ENCODE measurements at regions not wholly inside any gene's neighbourhood (a gene's known extent, or its start where the extent isn't known, plus 50 kb on each side); places are given as distances from the start of the nearest gene placed in this dataset.
A peak's percentile ranks its signal among the peaks of the same experiment; 100 is the strongest.

- no peak for DNase-seq
These were observed 324.3 kb upstream of the SORL1-AS1 start for GRCh38 chr11:121777056-121777455.

- DNase-seq = no peak
These were observed 322.5 kb upstream of the SORL1-AS1 start for GRCh38 chr11:121775276-121775675.

- DNase-seq = peak; percentile 60
These were observed 320.3 kb upstream of the SORL1-AS1 start for GRCh38 chr11:121773076-121773475.

- no peak for DNase-seq
These were observed 318.3 kb upstream of the SORL1-AS1 start for GRCh38 chr11:121770939-121771595.

GRCh38 chr11:121769191-121769590 lies 316.4 kb upstream of the SORL1-AS1 start:
- no peak for DNase-seq

- no peak for DNase-seq
These were observed 314.7 kb upstream of the SORL1-AS1 start for GRCh38 chr11:121767433-121767832.

GRCh38 chr11:121766991-121767390 lies 314.2 kb upstream of the SORL1-AS1 start:
- DNase-seq = no peak

- no peak for DNase-seq
These were observed 313.4 kb upstream of the SORL1-AS1 start for GRCh38 chr11:121766166-121766565.

- DNase-seq = no peak
These were observed 310.8 kb upstream of the SORL1-AS1 start for GRCh38 chr11:121763526-121763925.

- DNase-seq = no peak
These were observed 310.1 kb upstream of the SORL1-AS1 start for GRCh38 chr11:121762820-121763219.

GRCh38 chr11:121761186-121761585 lies 308.4 kb upstream of the SORL1-AS1 start:
- no peak for DNase-seq

GRCh38 chr11:121757480-121758125 lies 304.8 kb upstream of the SORL1-AS1 start:
- DNase-seq = no peak

- DNase-seq = no peak
These were observed 303.1 kb upstream of the SORL1-AS1 start for GRCh38 chr11:121755906-121756305.

GRCh38 chr11:121755191-121755590 lies 302.4 kb upstream of the SORL1-AS1 start:
- no peak for DNase-seq

GRCh38 chr11:121754598-121754997 lies 301.8 kb upstream of the SORL1-AS1 start:
- no peak for DNase-seq

- DNase-seq = no peak
These were observed 296.9 kb upstream of the SORL1-AS1 start for GRCh38 chr11:121749691-121750090.

GRCh38 chr11:121748068-121748467 lies 295.3 kb upstream of the SORL1-AS1 start:
- DNase-seq = no peak

GRCh38 chr11:121743285-121743684 lies 290.5 kb upstream of the SORL1-AS1 start:
- DNase-seq = no peak

GRCh38 chr11:121741761-121742361 lies 289.1 kb upstream of the SORL1-AS1 start:
- DNase-seq = no peak

GRCh38 chr11:121741351-121741760 lies 288.6 kb upstream of the SORL1-AS1 start:
- no peak for DNase-seq

GRCh38 chr11:121740902-121741301 lies 288.1 kb upstream of the SORL1-AS1 start:
- no peak for DNase-seq

GRCh38 chr11:121733858-121734257 lies 281.1 kb upstream of the SORL1-AS1 start:
- DNase-seq = no peak

- no peak for DNase-seq
These were observed 275.2 kb upstream of the SORL1-AS1 start for GRCh38 chr11:121727942-121728341.

GRCh38 chr11:121723246-121723741 lies 270.5 kb upstream of the SORL1-AS1 start:
- no peak for DNase-seq
